ENCODE measurements at regions not wholly inside any gene's neighbourhood (a gene's known extent, or its start where the extent isn't known, plus 50 kb on each side); places are given as distances from the start of the nearest gene placed in this dataset.
A peak's percentile ranks its signal among the peaks of the same experiment; 100 is the strongest.

- H3K4me1 ChIP-seq (ENCODE audit: control insufficient read depth, insufficient read depth, low read length, poor library complexity, severe bottlenecking), result no peaks in the 10 kb centered on the region
- Mint-ChIP-seq H3K4me1 (no peaks in the 10 kb centered on the region), H3K4me3 (no peak overlapping the region), H3K9me3 (peaks cover 4 to 10% (median 5%) of the 10 kb centered on the region in 7 donors), H3K27ac (no peak overlapping the region), H3K36me3 (no peaks in the 10 kb centered on the region), H3K27me3 (no peaks in the 10 kb centered on the region)
- DNase-seq (no peak), ATAC-seq (ENCODE audit: low read depth in 2 of 2) (no peak)
- no peaks in the 10 kb centered on the region for H3K36me3 ChIP-seq (ENCODE audit: control insufficient read depth, insufficient read depth, low read length)
- no peaks in the 10 kb centered on the region for H3K27me3 ChIP-seq (ENCODE audit: control insufficient read depth, insufficient read depth, low read length)
- no peak overlapping the region for H3K4me3 ChIP-seq (ENCODE audit: low read depth, low read length)
- H3K27ac ChIP-seq (ENCODE audit: insufficient read depth, low read length, poor library complexity, severe bottlenecking), result no peak overlapping the region
- peaks cover 0 to 4% of the 10 kb centered on the region in 2 experiments for H3K9me3 ChIP-seq (ENCODE audit: control insufficient read depth in 2 of 2, low read length in 2 of 2)
Measured at GRCh38 chr5:125510651-125511050, 764.2 kb upstream of the ZNF608 start.

GRCh38 chr5:125517973-125518550, 771.6 kb upstream of the ZNF608 start:
- peaks cover 0 to 22% (median 3%) of the 10 kb centered on the region in 7 donors for H3K9me3 Mint-ChIP-seq
- Histone ChIP-seq H3K36me3 (ENCODE audit: control insufficient read depth, insufficient read depth, low read length) (no peaks in the 10 kb centered on the region), H3K27me3 (ENCODE audit: control insufficient read depth, insufficient read depth, low read length) (no peaks in the 10 kb centered on the region), H3K4me3 (ENCODE audit: low read depth, low read length) (no peak overlapping the region), H3K27ac (ENCODE audit: insufficient read depth, low read length, poor library complexity, severe bottlenecking) (no peak overlapping the region), H3K9me3 (ENCODE audit: control insufficient read depth in 2 of 2, low read length in 2 of 2) (no peaks in the 10 kb centered on the region), H3K4me1 (ENCODE audit: control insufficient read depth, insufficient read depth, low read length, poor library complexity, severe bottlenecking) (no peaks in the 10 kb centered on the region)
- H3K27me3 Mint-ChIP-seq, result no peaks in the 10 kb centered on the region
- ATAC-seq (ENCODE audit: low read depth in 2 of 2) (no peak), DNase-seq (no peak)
- no peak overlapping the region for H3K4me3 Mint-ChIP-seq
- H3K36me3 Mint-ChIP-seq, result no peaks in the 10 kb centered on the region
- no peaks in the 10 kb centered on the region for H3K4me1 Mint-ChIP-seq
- H3K27ac Mint-ChIP-seq, result no peak overlapping the region

- Histone ChIP-seq H3K9me3 (ENCODE audit: control insufficient read depth in 2 of 2, low read length in 2 of 2) (no peaks in the 10 kb centered on the region), H3K27ac (ENCODE audit: insufficient read depth, low read length, poor library complexity, severe bottlenecking) (no peak overlapping the region), H3K27me3 (ENCODE audit: control insufficient read depth, insufficient read depth, low read length) (no peaks in the 10 kb centered on the region), H3K36me3 (ENCODE audit: control insufficient read depth, insufficient read depth, low read length) (no peaks in the 10 kb centered on the region), H3K4me3 (ENCODE audit: low read depth, low read length) (no peak overlapping the region), H3K4me1 (ENCODE audit: control insufficient read depth, insufficient read depth, low read length, poor library complexity, severe bottlenecking) (no peaks in the 10 kb centered on the region)
- no peaks in the 10 kb centered on the region for H3K4me1 Mint-ChIP-seq
- H3K27ac Mint-ChIP-seq, result no peak overlapping the region
- DNase-seq (no peak), ATAC-seq (ENCODE audit: low read depth in 2 of 2) (no peak)
- H3K27me3 Mint-ChIP-seq, result no peaks in the 10 kb centered on the region
- H3K36me3 Mint-ChIP-seq, result no peaks in the 10 kb centered on the region
- H3K4me3 Mint-ChIP-seq, result no peak overlapping the region
- peaks cover 0 to 23% (median 3%) of the 10 kb centered on the region in 7 donors for H3K9me3 Mint-ChIP-seq
Measured at GRCh38 chr5:125521289-125521688, 774.9 kb upstream of the ZNF608 start.

GRCh38 chr5:125525356-125525755, 778.9 kb upstream of the ZNF608 start:
- Mint-ChIP-seq H3K4me3 (no peak overlapping the region), H3K36me3 (no peaks in the 10 kb centered on the region), H3K27ac (no peak overlapping the region), H3K4me1 (no peaks in the 10 kb centered on the region), H3K27me3 (no peaks in the 10 kb centered on the region), H3K9me3 (peaks cover 0 to 24% (median 2%) of the 10 kb centered on the region in 7 donors)
- Histone ChIP-seq H3K27me3 (ENCODE audit: control insufficient read depth, insufficient read depth, low read length) (no peaks in the 10 kb centered on the region), H3K4me1 (ENCODE audit: control insufficient read depth, insufficient read depth, low read length, poor library complexity, severe bottlenecking) (no peaks in the 10 kb centered on the region), H3K36me3 (ENCODE audit: control insufficient read depth, insufficient read depth, low read length) (no peaks in the 10 kb centered on the region), H3K4me3 (ENCODE audit: low read depth, low read length) (no peak overlapping the region), H3K9me3 (ENCODE audit: control insufficient read depth in 2 of 2, low read length in 2 of 2) (no peaks in the 10 kb centered on the region), H3K27ac (ENCODE audit: insufficient read depth, low read length, poor library complexity, severe bottlenecking) (no peak overlapping the region)
- no peak for DNase-seq
- no peak for ATAC-seq (ENCODE audit: low read depth in 2 of 2)

- Mint-ChIP-seq H3K4me1 (no peaks in the 10 kb centered on the region), H3K9me3 (peaks cover 0 to 24% (median 2%) of the 10 kb centered on the region in 7 donors), H3K36me3 (no peaks in the 10 kb centered on the region), H3K27ac (no peak overlapping the region), H3K4me3 (no peak overlapping the region), H3K27me3 (no peaks in the 10 kb centered on the region)
- Histone ChIP-seq H3K4me3 (ENCODE audit: low read depth, low read length) (no peak overlapping the region), H3K9me3 (ENCODE audit: control insufficient read depth in 2 of 2, low read length in 2 of 2) (no peaks in the 10 kb centered on the region), H3K36me3 (ENCODE audit: control insufficient read depth, insufficient read depth, low read length) (no peaks in the 10 kb centered on the region), H3K4me1 (ENCODE audit: control insufficient read depth, insufficient read depth, low read length, poor library complexity, severe bottlenecking) (no peaks in the 10 kb centered on the region), H3K27ac (ENCODE audit: insufficient read depth, low read length, poor library complexity, severe bottlenecking) (no peak overlapping the region), H3K27me3 (ENCODE audit: control insufficient read depth, insufficient read depth, low read length) (no peaks in the 10 kb centered on the region)
- no peak for DNase-seq
- no peak for ATAC-seq (ENCODE audit: low read depth in 2 of 2)
Measured at GRCh38 chr5:125526966-125527365, 780.5 kb upstream of the ZNF608 start.

GRCh38 chr5:125528881-125529280, 782.4 kb upstream of the ZNF608 start:
- ATAC-seq (ENCODE audit: low read depth in 2 of 2) (no peak), DNase-seq (no peak)
- Mint-ChIP-seq H3K27me3 (no peaks in the 10 kb centered on the region), H3K9me3 (peaks cover under 1 to 27% (median 3%) of the 10 kb centered on the region in 7 donors), H3K4me1 (no peaks in the 10 kb centered on the region), H3K36me3 (no peaks in the 10 kb centered on the region), H3K4me3 (no peak overlapping the region), H3K27ac (no peak overlapping the region)
- H3K9me3 ChIP-seq (ENCODE audit: control insufficient read depth in 2 of 2, low read length in 2 of 2), result peaks cover 0 to 4% of the 10 kb centered on the region in 2 experiments
- H3K4me1 ChIP-seq (ENCODE audit: control insufficient read depth, insufficient read depth, low read length, poor library complexity, severe bottlenecking), result no peaks in the 10 kb centered on the region
- no peak overlapping the region for H3K27ac ChIP-seq (ENCODE audit: insufficient read depth, low read length, poor library complexity, severe bottlenecking)
- no peaks in the 10 kb centered on the region for H3K36me3 ChIP-seq (ENCODE audit: control insufficient read depth, insufficient read depth, low read length)
- no peaks in the 10 kb centered on the region for H3K27me3 ChIP-seq (ENCODE audit: control insufficient read depth, insufficient read depth, low read length)
- H3K4me3 ChIP-seq (ENCODE audit: low read depth, low read length), result no peak overlapping the region

- Histone ChIP-seq H3K4me3 (ENCODE audit: low read depth, low read length) (no peak overlapping the region), H3K4me1 (ENCODE audit: control insufficient read depth, insufficient read depth, low read length, poor library complexity, severe bottlenecking) (no peaks in the 10 kb centered on the region), H3K9me3 (ENCODE audit: control insufficient read depth in 2 of 2, low read length in 2 of 2) (peaks cover 0 to 4% of the 10 kb centered on the region in 2 experiments), H3K27me3 (ENCODE audit: control insufficient read depth, insufficient read depth, low read length) (no peaks in the 10 kb centered on the region), H3K27ac (ENCODE audit: insufficient read depth, low read length, poor library complexity, severe bottlenecking) (no peak overlapping the region), H3K36me3 (ENCODE audit: control insufficient read depth, insufficient read depth, low read length) (no peaks in the 10 kb centered on the region)
- Mint-ChIP-seq H3K4me3 (no peak overlapping the region), H3K9me3 (peaks cover 2 to 25% (median 5%) of the 10 kb centered on the region in 7 donors), H3K27ac (no peak overlapping the region), H3K36me3 (no peaks in the 10 kb centered on the region), H3K4me1 (no peaks in the 10 kb centered on the region), H3K27me3 (no peaks in the 10 kb centered on the region)
- no peak for DNase-seq
- no peak for ATAC-seq (ENCODE audit: low read depth in 2 of 2)
Measured at GRCh38 chr5:125530833-125531615, 784.6 kb upstream of the ZNF608 start.

- H3K9me3 ChIP-seq (ENCODE audit: control insufficient read depth in 2 of 2, low read length in 2 of 2), result peaks cover 0 to 4% of the 10 kb centered on the region in 2 experiments
- DNase-seq (no peak), ATAC-seq (ENCODE audit: low read depth in 2 of 2) (no peak)
- Mint-ChIP-seq H3K4me3 (no peak overlapping the region), H3K27ac (peak overlapping the region in 1 of 3 donors; percentile 2), H3K27me3 (no peaks in the 10 kb centered on the region), H3K9me3 (peaks cover 4 to 41% (median 10%) of the 10 kb centered on the region in 7 donors), H3K36me3 (no peaks in the 10 kb centered on the region), H3K4me1 (no peaks in the 10 kb centered on the region)
- H3K4me3 ChIP-seq (ENCODE audit: low read depth, low read length), result no peak overlapping the region
- no peaks in the 10 kb centered on the region for H3K27me3 ChIP-seq (ENCODE audit: control insufficient read depth, insufficient read depth, low read length)
- no peak overlapping the region for H3K27ac ChIP-seq (ENCODE audit: insufficient read depth, low read length, poor library complexity, severe bottlenecking)
- H3K36me3 ChIP-seq (ENCODE audit: control insufficient read depth, insufficient read depth, low read length), result no peaks in the 10 kb centered on the region
- H3K4me1 ChIP-seq (ENCODE audit: control insufficient read depth, insufficient read depth, low read length, poor library complexity, severe bottlenecking), result no peaks in the 10 kb centered on the region
Measured at GRCh38 chr5:125536095-125536494, 789.7 kb upstream of the ZNF608 start.
